ENCODE measurements at regions not wholly inside any gene's neighbourhood (a gene's known extent, or its start where the extent isn't known, plus 50 kb on each side); places are given as distances from the start of the nearest gene placed in this dataset.
A peak's percentile ranks its signal among the peaks of the same experiment; 100 is the strongest.

DNA sequence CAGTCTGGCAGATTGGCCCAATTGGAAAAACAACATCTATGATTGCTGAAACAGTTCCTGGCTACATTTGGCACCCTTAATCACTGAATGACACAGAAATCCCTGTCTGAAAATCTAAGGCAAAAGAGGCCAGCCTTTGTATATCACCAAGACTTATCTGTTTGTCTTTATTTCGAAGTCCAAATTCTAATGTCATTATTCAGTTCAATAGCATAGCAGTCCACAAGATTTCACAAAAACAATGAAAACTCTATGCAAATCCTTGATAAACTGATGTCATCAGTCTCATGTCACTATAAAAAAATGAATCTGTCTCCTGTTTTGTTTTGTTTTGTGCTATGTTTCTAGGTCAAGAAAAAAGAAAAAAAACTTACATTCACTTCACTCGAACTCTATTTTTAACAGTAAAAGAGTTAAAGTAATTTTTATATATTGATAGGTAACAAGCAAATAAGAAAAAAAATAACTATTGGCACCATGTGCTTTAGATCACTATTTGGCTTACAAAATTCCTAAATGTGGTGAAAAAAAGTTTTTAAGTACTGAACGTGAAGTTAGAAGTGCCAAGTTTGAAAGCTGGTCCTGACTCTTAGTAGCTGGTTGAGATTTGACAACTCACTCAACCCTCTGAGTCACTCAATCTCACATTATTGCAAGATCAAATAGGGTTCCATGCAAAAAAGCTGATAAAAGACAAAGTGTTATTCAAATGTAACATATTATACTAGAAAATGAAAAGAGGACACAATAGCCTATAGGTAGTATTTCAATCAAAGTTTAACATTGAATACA is 359.3 kb downstream of the IRS1 start:
- Mint-ChIP-seq H3K4me1 (ENCODE audit: unreplicated experiment) (peaks cover 16% of the 10 kb centered on the region), H3K27ac (ENCODE audit: unreplicated experiment) (no peak overlapping the region), H3K27me3 (ENCODE audit: unreplicated experiment) (no peaks in the 10 kb centered on the region), H3K36me3 (ENCODE audit: unreplicated experiment) (no peaks in the 10 kb centered on the region), H3K4me3 (ENCODE audit: unreplicated experiment) (no peak overlapping the region), H3K9me3 (ENCODE audit: unreplicated experiment) (no peaks in the 10 kb centered on the region)
- DNase-seq (ENCODE audit: extremely low spot score, unreplicated experiment) = no peak
- TF ChIP-seq, protein P1, sequence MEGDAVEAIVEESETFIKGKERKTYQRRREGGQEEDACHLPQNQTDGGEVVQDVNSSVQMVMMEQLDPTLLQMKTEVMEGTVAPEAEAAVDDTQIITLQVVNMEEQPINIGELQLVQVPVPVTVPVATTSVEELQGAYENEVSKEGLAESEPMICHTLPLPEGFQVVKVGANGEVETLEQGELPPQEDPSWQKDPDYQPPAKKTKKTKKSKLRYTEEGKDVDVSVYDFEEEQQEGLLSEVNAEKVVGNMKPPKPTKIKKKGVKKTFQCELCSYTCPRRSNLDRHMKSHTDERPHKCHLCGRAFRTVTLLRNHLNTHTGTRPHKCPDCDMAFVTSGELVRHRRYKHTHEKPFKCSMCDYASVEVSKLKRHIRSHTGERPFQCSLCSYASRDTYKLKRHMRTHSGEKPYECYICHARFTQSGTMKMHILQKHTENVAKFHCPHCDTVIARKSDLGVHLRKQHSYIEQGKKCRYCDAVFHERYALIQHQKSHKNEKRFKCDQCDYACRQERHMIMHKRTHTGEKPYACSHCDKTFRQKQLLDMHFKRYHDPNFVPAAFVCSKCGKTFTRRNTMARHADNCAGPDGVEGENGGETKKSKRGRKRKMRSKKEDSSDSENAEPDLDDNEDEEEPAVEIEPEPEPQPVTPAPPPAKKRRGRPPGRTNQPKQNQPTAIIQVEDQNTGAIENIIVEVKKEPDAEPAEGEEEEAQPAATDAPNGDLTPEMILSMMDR (IDR thresholded peaks at IDR 0.05) = no peak

DNA sequence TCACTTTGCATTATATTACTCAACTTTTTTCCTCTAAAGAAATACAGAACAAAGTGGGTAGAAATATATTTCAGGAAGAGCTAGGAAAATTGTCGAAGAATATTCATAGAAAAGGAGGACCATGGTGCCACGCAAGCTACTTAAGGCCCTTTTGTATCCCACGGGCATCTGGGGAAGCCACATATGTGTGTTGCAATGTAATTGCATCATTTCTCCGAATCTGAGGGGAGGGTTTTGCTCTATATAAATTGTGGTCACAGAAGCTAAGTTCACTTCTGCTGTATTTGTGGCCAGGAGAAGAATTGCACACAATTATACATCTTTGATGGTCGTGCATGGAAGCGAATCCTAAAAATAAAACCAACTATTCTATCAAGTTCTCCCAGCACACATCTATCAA is 360.3 kb downstream of the IRS1 start:
- H3K9me3 Mint-ChIP-seq (ENCODE audit: unreplicated experiment) = no peaks in the 10 kb centered on the region
- TF ChIP-seq, protein P1 (IDR thresholded peaks at IDR 0.05) = no peak
- H3K27me3 Mint-ChIP-seq (ENCODE audit: unreplicated experiment) = no peaks in the 10 kb centered on the region
- peaks cover 14% of the 10 kb centered on the region for H3K4me1 Mint-ChIP-seq (ENCODE audit: unreplicated experiment)
- no peaks in the 10 kb centered on the region for H3K36me3 Mint-ChIP-seq (ENCODE audit: unreplicated experiment)
- no peak for DNase-seq (ENCODE audit: extremely low spot score, unreplicated experiment)
- no peak overlapping the region for H3K4me3 Mint-ChIP-seq (ENCODE audit: unreplicated experiment)
- no peak overlapping the region for H3K27ac Mint-ChIP-seq (ENCODE audit: unreplicated experiment)

DNA sequence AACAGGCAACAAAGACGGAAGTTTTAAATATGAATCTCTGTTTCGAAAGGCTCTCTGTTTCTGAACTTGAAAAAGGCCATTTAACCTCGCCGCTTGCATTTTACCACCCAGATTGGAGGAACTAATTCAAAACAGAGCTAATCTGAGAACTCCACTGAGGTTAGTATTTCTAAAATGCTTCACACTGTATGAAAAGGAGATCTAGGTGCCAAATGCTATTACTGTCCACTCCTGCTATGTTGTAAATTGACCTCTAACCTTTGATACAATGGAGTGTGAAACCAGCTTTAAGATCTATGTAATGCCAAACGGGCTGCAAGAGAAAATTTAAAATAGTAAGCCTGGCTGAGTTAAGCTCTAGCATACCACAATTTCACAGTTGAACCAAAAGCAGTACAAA is 364.5 kb downstream of the IRS1 start:
- Mint-ChIP-seq H3K27ac (ENCODE audit: unreplicated experiment) (no peak overlapping the region), H3K4me1 (ENCODE audit: unreplicated experiment) (peaks cover 28% of the 10 kb centered on the region), H3K27me3 (ENCODE audit: unreplicated experiment) (no peaks in the 10 kb centered on the region), H3K36me3 (ENCODE audit: unreplicated experiment) (no peaks in the 10 kb centered on the region), H3K9me3 (ENCODE audit: unreplicated experiment) (no peaks in the 10 kb centered on the region), H3K4me3 (ENCODE audit: unreplicated experiment) (no peak overlapping the region)
- TF ChIP-seq, protein P1 (IDR thresholded peaks at IDR 0.05) = no peak
- DNase-seq (ENCODE audit: extremely low spot score, unreplicated experiment) = no peak

DNA sequence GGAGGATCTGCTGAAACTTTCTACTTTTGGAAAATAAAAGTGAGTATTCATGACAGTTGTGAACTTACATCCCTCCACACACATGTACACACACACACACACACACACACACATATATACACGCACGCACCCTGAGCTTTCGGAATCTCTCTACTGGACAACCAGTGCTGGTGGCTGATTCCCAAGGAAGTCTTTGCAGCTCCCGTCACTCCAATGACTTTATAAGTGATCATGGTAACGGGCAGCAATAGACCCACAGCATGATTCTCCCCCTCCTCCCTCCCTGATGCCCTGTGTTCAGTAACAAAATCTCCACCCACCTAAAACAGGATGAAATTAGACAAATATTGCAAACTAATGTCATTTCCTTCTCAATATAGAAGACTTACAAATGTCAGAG is 364.9 kb downstream of the IRS1 start:
- Mint-ChIP-seq H3K36me3 (ENCODE audit: unreplicated experiment) (no peaks in the 10 kb centered on the region), H3K9me3 (ENCODE audit: unreplicated experiment) (no peaks in the 10 kb centered on the region), H3K4me1 (ENCODE audit: unreplicated experiment) (peaks cover 30% of the 10 kb centered on the region), H3K27ac (ENCODE audit: unreplicated experiment) (no peak overlapping the region), H3K27me3 (ENCODE audit: unreplicated experiment) (no peaks in the 10 kb centered on the region), H3K4me3 (ENCODE audit: unreplicated experiment) (no peak overlapping the region)
- TF ChIP-seq, protein P1 (IDR thresholded peaks at IDR 0.05) = no peak
- no peak for DNase-seq (ENCODE audit: extremely low spot score, unreplicated experiment)

DNA sequence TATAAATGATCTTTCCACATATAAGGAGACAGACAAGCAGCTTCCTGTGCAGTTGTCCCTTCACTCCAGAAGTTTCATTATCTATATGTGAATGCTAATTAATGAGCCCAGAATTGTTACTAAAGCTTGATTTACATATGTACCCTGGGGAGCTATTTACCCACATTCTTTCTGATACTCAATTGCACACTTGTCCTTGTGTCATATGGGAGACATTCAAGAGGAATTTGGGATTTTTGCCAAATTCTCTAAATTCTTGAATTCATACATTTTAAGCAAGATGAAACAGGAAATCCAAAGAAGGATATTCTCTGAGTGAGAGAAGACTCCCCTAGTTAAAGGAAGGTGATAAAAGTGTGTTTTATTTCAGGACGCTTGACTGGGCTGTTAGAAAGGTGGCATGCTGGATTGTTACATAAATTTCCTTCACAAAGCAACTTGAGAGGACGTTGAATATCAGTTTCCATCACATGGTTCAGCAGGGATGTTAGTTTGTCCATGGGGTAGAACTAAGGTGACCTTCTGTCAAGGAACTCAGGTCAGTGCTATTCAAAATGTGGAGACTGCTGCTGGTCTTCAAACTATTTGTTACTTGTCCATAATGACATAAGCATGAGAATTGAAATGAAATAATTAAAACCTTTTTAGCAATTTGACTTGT is 368.2 kb downstream of the IRS1 start:
- H3K27me3 Mint-ChIP-seq (ENCODE audit: unreplicated experiment) = no peaks in the 10 kb centered on the region
- DNase-seq (ENCODE audit: extremely low spot score, unreplicated experiment) = no peak
- no peaks in the 10 kb centered on the region for H3K9me3 Mint-ChIP-seq (ENCODE audit: unreplicated experiment)
- TF ChIP-seq, protein P1 (IDR thresholded peaks at IDR 0.05) = no peak
- no peaks in the 10 kb centered on the region for H3K36me3 Mint-ChIP-seq (ENCODE audit: unreplicated experiment)
- H3K4me1 Mint-ChIP-seq (ENCODE audit: unreplicated experiment) = peaks cover 49% of the 10 kb centered on the region
- peak overlapping the region; percentile 60 for H3K27ac Mint-ChIP-seq (ENCODE audit: unreplicated experiment)
- no peak overlapping the region for H3K4me3 Mint-ChIP-seq (ENCODE audit: unreplicated experiment)

Data from osteocyte (in vitro differentiated cells).